SIG-M5 treated with dmso at 0.1 percent for 504 hours (cell line): ENCODE measurements at regions not wholly inside any gene's neighbourhood (a gene's known extent, or its start where the extent isn't known, plus 50 kb on each side); places are given as distances from the start of the nearest gene placed in this dataset.
"Not testable (repeated sequence)": the region's sequence is repeated elsewhere in the genome, so short reads cannot be mapped to it uniquely, and the experiment has no call there.

Source experiments
- DNase-seq: peaks from one replicate; lab custom pipeline; 2025; ENCODE audit not compliant: unreplicated experiment; lab: John Stamatoyannopoulos, UW

GRCh38 chr2:234861841-234862735 lies 89.7 kb upstream of the SH3BP4 start:
- no peak for DNase-seq

GRCh38 chr2:234859330-234859872 lies 92.4 kb upstream of the SH3BP4 start:
- DNase-seq = not testable (repeated sequence)

GRCh38 chr2:234858790-234859329 lies 93.0 kb upstream of the SH3BP4 start:
- DNase-seq = no peak

GRCh38 chr2:234858145-234858544 lies 93.7 kb upstream of the SH3BP4 start:
- no peak for DNase-seq

- no peak for DNase-seq
These were observed 98.1 kb upstream of the SH3BP4 start for GRCh38 chr2:234853729-234854128.

GRCh38 chr2:234852941-234853340 lies 98.9 kb upstream of the SH3BP4 start:
- DNase-seq = no peak

- no peak for DNase-seq
These were observed 99.8 kb upstream of the SH3BP4 start for GRCh38 chr2:234852035-234852434.

GRCh38 chr2:234851451-234851850 lies 100.4 kb upstream of the SH3BP4 start:
- no peak for DNase-seq

GRCh38 chr2:234850818-234851217 lies 101.0 kb upstream of the SH3BP4 start:
- no peak for DNase-seq

GRCh38 chr2:234849678-234850077 lies 102.1 kb upstream of the SH3BP4 start:
- no peak for DNase-seq

GRCh38 chr2:234848578-234848977 lies 103.2 kb upstream of the SH3BP4 start:
- no peak for DNase-seq

- DNase-seq = no peak
These were observed 104.2 kb upstream of the SH3BP4 start for GRCh38 chr2:234847639-234848038.

GRCh38 chr2:234847364-234847635 lies 104.5 kb upstream of the SH3BP4 start:
- DNase-seq = no peak

GRCh38 chr2:234846599-234847363 lies 105.0 kb upstream of the SH3BP4 start:
- DNase-seq = no peak

- no peak for DNase-seq
These were observed 105.9 kb upstream of the SH3BP4 start for GRCh38 chr2:234845602-234846590.

GRCh38 chr2:234843411-234843810 lies 108.4 kb upstream of the SH3BP4 start:
- no peak for DNase-seq

GRCh38 chr2:234842753-234843152 lies 109.1 kb upstream of the SH3BP4 start:
- no peak for DNase-seq

GRCh38 chr2:234841321-234842015 lies 110.3 kb upstream of the SH3BP4 start:
- no peak for DNase-seq

- DNase-seq = no peak
These were observed 111.5 kb upstream of the SH3BP4 start for GRCh38 chr2:234840336-234840735.

GRCh38 chr2:234839285-234839684 lies 112.5 kb upstream of the SH3BP4 start:
- peak; percentile 12 for DNase-seq
